Head of caudate nucleus (tissue), 42 donors: ENCODE measurements at regions not wholly inside any gene's neighbourhood (a gene's known extent, or its start where the extent isn't known, plus 50 kb on each side); places are given as distances from the start of the nearest gene placed in this dataset.
"Not testable (repeated sequence)": the region's sequence is repeated elsewhere in the genome, so short reads cannot be mapped to it uniquely, and the experiment has no call there.

Source experiments
- DNase-seq, 42 donors: peaks; one replicate each; pipeline versions ENCODE4 v3.0.0 to v3.0.0-alpha.2; 2020 to 2021; ENCODE audit warnings: mixed read lengths in 7 of 42
- intact Hi-C: fragments of 100-400 bp; cut with DNase I; formaldehyde crosslinking; loops from one replicate; pipeline ENCODE4 v1.15.0; 2022

GRCh38 chr6:16894301-16894700, 133.0 kb upstream of the ATXN1 start:
- no peak for DNase-seq
- intact Hi-C loops, result no loop called here

GRCh38 chr6:16891110-16891509, 129.8 kb upstream of the ATXN1 start:
- DNase-seq, intact Hi-C loops: not testable (repeated sequence)

GRCh38 chr6:16885411-16886160, 124.3 kb upstream of the ATXN1 start:
- no peak for DNase-seq
- intact Hi-C loops, result no loop called here

- DNase-seq, result no peak
- intact Hi-C loops, result no loop called here
Measured at GRCh38 chr6:16884526-16884925, 123.3 kb upstream of the ATXN1 start.

- intact Hi-C loops, result no loop called here
- no peak for DNase-seq
Measured at GRCh38 chr6:16883414-16883813, 122.2 kb upstream of the ATXN1 start.

GRCh38 chr6:16882230-16882629, 121.0 kb upstream of the ATXN1 start:
- intact Hi-C loops, result no loop called here
- no peak for DNase-seq

- DNase-seq, intact Hi-C loops: not testable (repeated sequence)
Measured at GRCh38 chr6:16876852-16877251, 115.6 kb upstream of the ATXN1 start.

- intact Hi-C loops, result no loop called here
- no peak for DNase-seq
Measured at GRCh38 chr6:16876201-16876600, 114.9 kb upstream of the ATXN1 start.

GRCh38 chr6:16873698-16874097, 112.4 kb upstream of the ATXN1 start:
- intact Hi-C loops, result no loop called here
- no peak for DNase-seq

- intact Hi-C loops, result no loop called here
- no peak for DNase-seq
Measured at GRCh38 chr6:16872543-16873235, 111.4 kb upstream of the ATXN1 start.

GRCh38 chr6:16871047-16871446, 109.8 kb upstream of the ATXN1 start:
- DNase-seq, result no peak
- intact Hi-C loops, result no loop called here

- intact Hi-C loops, result no loop called here
- no peak for DNase-seq
Measured at GRCh38 chr6:16868968-16869367, 107.7 kb upstream of the ATXN1 start.

GRCh38 chr6:16857969-16858592, 96.8 kb upstream of the ATXN1 start:
- intact Hi-C loops, result no loop called here

GRCh38 chr6:16855460-16855859, 94.2 kb upstream of the ATXN1 start:
- intact Hi-C loops, result no loop called here
- DNase-seq, result no peak

More at GRCh38 chr6:16857969-16858592, 96.8 kb upstream of the ATXN1 start:
- DNase-seq, result no peak

GRCh38 chr6:16854986-16855385, 93.7 kb upstream of the ATXN1 start:
- no peak for DNase-seq
- intact Hi-C loops, result no loop called here

GRCh38 chr6:16852671-16853070, 91.4 kb upstream of the ATXN1 start:
- intact Hi-C loops, result no loop called here
- DNase-seq, result no peak

GRCh38 chr6:16851758-16852157, 90.5 kb upstream of the ATXN1 start:
- intact Hi-C loops, result no loop called here
- DNase-seq, result no peak

- no peak for DNase-seq
- intact Hi-C loops, result no loop called here
Measured at GRCh38 chr6:16851044-16851540, 89.8 kb upstream of the ATXN1 start.

GRCh38 chr6:16850681-16851026, 89.4 kb upstream of the ATXN1 start:
- intact Hi-C loops, result no loop called here
- DNase-seq, result no peak

- DNase-seq, result peak in 7 of 42 donors; percentile 9 to 45 (median 21)
- intact Hi-C loops, result no loop called here
Measured at GRCh38 chr6:16849988-16850680, 88.9 kb upstream of the ATXN1 start.
